C4-2B (cell line): ENCODE measurements at regions not wholly inside any gene's neighbourhood (a gene's known extent, or its start where the extent isn't known, plus 50 kb on each side); places are given as distances from the start of the nearest gene placed in this dataset.

Experiments
- H3K27ac ChIP-seq: fragments of 450-650 bp; 2 replicates; pipeline ENCODE4 v1.5.1; 2017
- CTCF ChIP-seq: fragments of 450-650 bp; conservative IDR thresholded peaks from 2 replicates; pipeline ENCODE4 v1.5.1; 2017; ENCODE audit warnings: mild to moderate bottlenecking
- ZFX ChIP-seq: fragments of 450-650 bp; IDR thresholded peaks from 2 replicates; pipeline ENCODE4 v1.6.1; 2017

- no peak for TF ChIP-seq ZFX
- no peak for TF ChIP-seq CTCF
- no peak overlapping the region for H3K27ac ChIP-seq
Measured at GRCh38 chr10:120286280-120286679, 170.7 kb upstream of the PLPP4 start.

GRCh38 chr10:120300513-120300912, 156.5 kb upstream of the PLPP4 start:
- TF ChIP-seq CTCF, result no peak
- no peak for TF ChIP-seq ZFX

GRCh38 chr10:120308589-120308988, 148.4 kb upstream of the PLPP4 start:
- no peak overlapping the region for H3K27ac ChIP-seq
- TF ChIP-seq ZFX (no peak), CTCF (no peak)

More at GRCh38 chr10:120300513-120300912, 156.5 kb upstream of the PLPP4 start:
- no peak overlapping the region for H3K27ac ChIP-seq

GRCh38 chr10:120313715-120314114, 143.3 kb upstream of the PLPP4 start:
- TF ChIP-seq CTCF, result no peak
- no peak for TF ChIP-seq ZFX
- no peak overlapping the region for H3K27ac ChIP-seq

GRCh38 chr10:120314442-120314841, 142.6 kb upstream of the PLPP4 start:
- TF ChIP-seq ZFX (no peak), CTCF (no peak)
- H3K27ac ChIP-seq, result no peak overlapping the region

- TF ChIP-seq CTCF (no peak), ZFX (no peak)
- no peak overlapping the region for H3K27ac ChIP-seq
Measured at GRCh38 chr10:120318862-120319261, 138.2 kb upstream of the PLPP4 start.

GRCh38 chr10:120327675-120328074, 129.4 kb upstream of the PLPP4 start:
- H3K27ac ChIP-seq, result no peak overlapping the region
- TF ChIP-seq CTCF (no peak), ZFX (no peak)
